CD4-positive, alpha-beta T cell (primary cell): ENCODE measurements at regions not wholly inside any gene's neighbourhood (a gene's known extent, or its start where the extent isn't known, plus 50 kb on each side); places are given as distances from the start of the nearest gene placed in this dataset.

Source experiments
- ATAC-seq: fragments of 200-7000 bp; cut with Tn5 transposase; one replicate; pipeline ENCODE4 v1.10.0; 2022; ENCODE audit warnings: mild to moderate bottlenecking; ENCODE audit not compliant: poor library complexity
- CTCF ChIA-PET: fragments of 350-600 bp; sonication (Branson Sonifier 250); formaldehyde crosslinking; loops from one replicate; lab custom pipeline; 2021; ENCODE audit warnings: antibody characterized with exemption, inconsistent platforms; lab: Charles Lee
- POLR2A ChIA-PET: fragments of 350-600 bp; sonication (Branson Sonifier 250); formaldehyde crosslinking; loops from one replicate; lab custom pipeline; 2021; ENCODE audit warnings: antibody characterized with exemption, inconsistent platforms; lab: Charles Lee
- DNase-seq, 14 experiments: peaks; one replicate each; pipeline ENCODE4 v3.0.0-alpha.2; 2013 to 2020; ENCODE audit warnings: mixed read lengths in 2 of 14
- H3K27ac ChIP-seq, 2 donors: one replicate each; pipeline versions ENCODE4 v1.5.1 to v1.7.0; 2013; ENCODE audit warnings: low read length in 2 of 2, low read depth in 1 of 2, mild to moderate bottlenecking in 1 of 2
- H3K27me3 ChIP-seq, 2 experiments: 1 replicate in 1 of 2; 2 replicates in 1 of 2; pipeline versions ENCODE4 v1.6.1 to v1.7.0; 2013; ENCODE audit warnings: low read length in 2 of 2, control low read depth in 1 of 2, mild to moderate bottlenecking in 1 of 2, moderate library complexity in 1 of 2; ENCODE audit not compliant: insufficient read depth in 2 of 2, control insufficient read depth in 1 of 2
- H3K36me3 ChIP-seq: one replicate; pipeline ENCODE4 v1.6.1; 2013; ENCODE audit warnings: low read length, control low read depth; ENCODE audit not compliant: insufficient read depth
- H3K4me1 ChIP-seq: one replicate; pipeline ENCODE4 v1.6.1; 2013; ENCODE audit warnings: low read length, control low read depth; ENCODE audit not compliant: insufficient read depth
- H3K4me3 ChIP-seq: one replicate; pipeline ENCODE4 v1.5.1; 2013; ENCODE audit warnings: mild to moderate bottlenecking, low read length, moderate library complexity
- H3K9me3 ChIP-seq, 2 experiments: 1 replicate in 1 of 2; 2 replicates in 1 of 2; pipeline versions ENCODE4 v1.6.1 to v1.7.0; 2013; ENCODE audit warnings: low read length in 2 of 2, mild to moderate bottlenecking in 2 of 2, control low read depth in 1 of 2, moderate library complexity in 1 of 2; ENCODE audit not compliant: control insufficient read depth in 1 of 2, insufficient read depth in 1 of 2
- H3K27ac Mint-ChIP-seq: one replicate; pipeline ENCODE4 v1.8.0; 2020; ENCODE audit warnings: mixed read lengths
- H3K27me3 Mint-ChIP-seq: one replicate; pipeline ENCODE4 v1.8.0; 2021; ENCODE audit warnings: mixed read lengths
- H3K36me3 Mint-ChIP-seq: one replicate; pipeline ENCODE4 v1.8.0; 2021; ENCODE audit warnings: low read depth, mixed read lengths
- H3K4me1 Mint-ChIP-seq: one replicate; pipeline ENCODE4 v1.8.0; 2021; ENCODE audit warnings: low read depth, mixed read lengths
- H3K4me3 Mint-ChIP-seq: one replicate; pipeline ENCODE4 v1.8.0; 2020; ENCODE audit warnings: mild to moderate bottlenecking, mixed read lengths
- H3K9me3 Mint-ChIP-seq: one replicate; pipeline ENCODE4 v1.8.0; 2020; ENCODE audit warnings: mixed read lengths
- intact Hi-C, 2 experiments: fragments of 100-400 bp; cut with DNase I in 1 of 2; cut with micrococcal nuclease in 1 of 2; formaldehyde crosslinking; loops; one replicate each; pipeline versions ENCODE4 v1.15.1 to v1.9.0; 2023 to 2025; cut with DNase I, micrococcal nuclease
- TF ChIP-seq, protein P1 (sequence below): fragments of 200-600 bp; IDR thresholded peaks from one replicate; pipeline ENCODE4 v1.8.0; 2022; ENCODE audit warnings: antibody characterized with exemption, mild to moderate bottlenecking

DNA sequence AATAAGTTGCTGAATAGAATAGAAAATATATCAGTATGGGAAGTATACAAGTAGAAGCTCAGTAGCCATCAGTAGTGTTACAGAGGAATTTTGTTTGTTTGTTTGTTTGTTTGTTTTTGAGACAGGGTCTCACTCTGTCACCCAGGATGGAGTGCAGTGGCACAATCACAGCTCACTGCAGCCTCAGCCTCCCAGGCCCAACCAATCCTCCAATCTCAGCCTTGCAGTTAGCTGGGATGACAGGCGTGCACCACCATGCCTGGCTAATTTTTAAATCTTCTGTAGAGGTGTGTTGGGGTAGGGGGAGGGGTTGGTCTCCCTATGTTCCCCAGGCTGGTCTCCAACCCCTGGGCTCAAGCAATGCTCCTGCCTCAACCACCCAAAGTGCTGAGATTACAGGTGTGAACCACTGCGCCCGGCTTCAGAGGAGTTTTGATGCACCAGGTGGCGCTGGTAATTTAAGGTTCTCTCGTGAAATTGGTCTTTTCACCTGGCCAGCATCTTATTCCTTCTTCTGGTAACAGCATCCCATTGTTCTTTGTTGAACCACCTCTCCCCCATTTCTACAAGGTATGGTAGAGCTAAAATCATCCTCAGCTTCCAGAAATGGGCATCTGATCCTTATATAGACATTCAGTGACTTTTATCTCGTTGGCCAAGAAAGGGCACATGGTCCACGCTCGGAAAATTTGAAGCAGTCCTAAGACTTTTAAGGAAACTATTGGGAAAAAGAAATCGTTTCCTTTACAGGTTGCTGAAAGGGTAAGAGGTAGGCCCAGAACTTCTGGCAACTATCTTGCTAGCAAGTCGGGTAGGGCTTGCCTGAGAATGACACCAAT is 157.1 kb downstream of the ARRDC3 start:
- intact Hi-C loops: loop anchor here (1.0 to 10.0 kb wide), 7 partner anchors 86 to 361 kb away; no protein-coding TSS in a partner anchor
- H3K36me3 Mint-ChIP-seq: no peaks in the 10 kb centered on the region
- H3K4me1 ChIP-seq: no peaks in the 10 kb centered on the region
- no peak overlapping the region for H3K4me3 ChIP-seq
- CTCF ChIA-PET: interaction anchor here (0.8 to 3.5 kb wide), 4 partner anchors 41 to 160 kb away, joined by 3 to 74 read pairs (median 3); no protein-coding TSS in a partner anchor
- no peak overlapping the region for H3K27ac ChIP-seq
- no peak overlapping the region for H3K27ac Mint-ChIP-seq
- ATAC-seq (peak; percentile 71), DNase-seq (peak; percentile 32 to 79 (median 56))
- H3K9me3 ChIP-seq: peaks cover 4 to 8% of the 10 kb centered on the region in 2 experiments
- no peaks in the 10 kb centered on the region for H3K27me3 ChIP-seq
- POLR2A ChIA-PET: interaction anchor here (0.6 to 3.8 kb wide), 4 partner anchors 85 to 164 kb away, joined by 3 to 62 read pairs (median 4); partner anchors contain the start of gene ARRDC3
- TF ChIP-seq, protein P1, sequence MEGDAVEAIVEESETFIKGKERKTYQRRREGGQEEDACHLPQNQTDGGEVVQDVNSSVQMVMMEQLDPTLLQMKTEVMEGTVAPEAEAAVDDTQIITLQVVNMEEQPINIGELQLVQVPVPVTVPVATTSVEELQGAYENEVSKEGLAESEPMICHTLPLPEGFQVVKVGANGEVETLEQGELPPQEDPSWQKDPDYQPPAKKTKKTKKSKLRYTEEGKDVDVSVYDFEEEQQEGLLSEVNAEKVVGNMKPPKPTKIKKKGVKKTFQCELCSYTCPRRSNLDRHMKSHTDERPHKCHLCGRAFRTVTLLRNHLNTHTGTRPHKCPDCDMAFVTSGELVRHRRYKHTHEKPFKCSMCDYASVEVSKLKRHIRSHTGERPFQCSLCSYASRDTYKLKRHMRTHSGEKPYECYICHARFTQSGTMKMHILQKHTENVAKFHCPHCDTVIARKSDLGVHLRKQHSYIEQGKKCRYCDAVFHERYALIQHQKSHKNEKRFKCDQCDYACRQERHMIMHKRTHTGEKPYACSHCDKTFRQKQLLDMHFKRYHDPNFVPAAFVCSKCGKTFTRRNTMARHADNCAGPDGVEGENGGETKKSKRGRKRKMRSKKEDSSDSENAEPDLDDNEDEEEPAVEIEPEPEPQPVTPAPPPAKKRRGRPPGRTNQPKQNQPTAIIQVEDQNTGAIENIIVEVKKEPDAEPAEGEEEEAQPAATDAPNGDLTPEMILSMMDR: peak; percentile 76
- no peak overlapping the region for H3K4me3 Mint-ChIP-seq
- no peaks in the 10 kb centered on the region for H3K9me3 Mint-ChIP-seq
- no peaks in the 10 kb centered on the region for H3K36me3 ChIP-seq
- H3K27me3 Mint-ChIP-seq: no peaks in the 10 kb centered on the region
- no peaks in the 10 kb centered on the region for H3K4me1 Mint-ChIP-seq

DNA sequence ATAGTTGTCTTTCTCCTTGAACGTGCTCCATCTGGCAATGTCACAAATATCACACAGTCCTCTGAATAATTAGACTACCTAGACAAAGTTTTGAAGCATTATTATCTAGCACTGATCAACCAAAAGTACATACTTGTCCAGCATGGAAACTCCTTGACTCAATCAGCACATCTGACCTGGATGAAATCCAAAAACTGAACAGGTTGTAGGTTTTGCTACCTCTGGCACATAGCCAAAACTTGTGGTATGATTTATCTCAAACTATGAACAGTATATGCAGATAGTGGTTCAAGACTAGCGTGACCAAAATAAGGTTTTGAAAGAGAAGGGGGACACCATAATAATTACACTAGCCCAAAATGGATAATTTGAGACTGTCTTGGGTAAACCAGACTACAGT is 158.1 kb downstream of the ARRDC3 start:
- no peak overlapping the region for H3K4me3 ChIP-seq
- ATAC-seq: no peak
- Mint-ChIP-seq H3K36me3 (no peaks in the 10 kb centered on the region), H3K27ac (no peak overlapping the region), H3K4me3 (no peak overlapping the region), H3K4me1 (no peaks in the 10 kb centered on the region), H3K9me3 (no peaks in the 10 kb centered on the region), H3K27me3 (no peaks in the 10 kb centered on the region)
- no peaks in the 10 kb centered on the region for H3K4me1 ChIP-seq
- no peak overlapping the region for H3K27ac ChIP-seq
- no peak for DNase-seq
- H3K9me3 ChIP-seq: peaks cover 2 to 8% of the 10 kb centered on the region in 2 experiments
- TF ChIP-seq, protein P1: no peak
- H3K36me3 ChIP-seq: no peaks in the 10 kb centered on the region
- H3K27me3 ChIP-seq: no peaks in the 10 kb centered on the region
- intact Hi-C loops: loop anchor here (5.0 to 10.0 kb wide), 5 partner anchors 87 to 360 kb away; no protein-coding TSS in a partner anchor
- ChIA-PET POLR2A (interaction anchor here (4.0 kb wide), 1 partner anchor 159 kb away, joined by 31 read pairs; the partner anchor contains the start of gene ARRDC3), CTCF (interaction anchor here (8.2 kb wide), 1 partner anchor 161 kb away, joined by 64 read pairs; no protein-coding TSS in a partner anchor)

DNA sequence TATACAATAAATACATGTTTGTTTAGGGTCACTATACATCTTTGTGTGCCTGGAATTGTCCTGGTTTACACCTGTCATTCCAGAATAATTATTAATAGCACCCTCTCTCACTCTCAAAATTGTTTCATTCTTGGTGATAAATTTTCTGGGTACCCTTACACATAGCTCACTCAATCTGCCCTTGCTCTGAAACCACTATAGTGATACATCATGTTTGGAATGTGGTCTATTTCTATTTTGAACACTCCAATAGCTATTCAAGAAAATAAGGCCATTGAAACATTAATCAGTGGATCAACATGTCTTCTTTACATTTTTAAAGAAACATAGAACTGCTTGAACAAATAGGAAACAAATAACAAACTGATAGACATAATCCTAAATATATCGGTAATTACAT is 158.7 kb downstream of the ARRDC3 start:
- no peak overlapping the region for H3K27ac ChIP-seq
- no peak overlapping the region for H3K27ac Mint-ChIP-seq
- peaks cover 0 to 6% of the 10 kb centered on the region in 2 experiments for H3K9me3 ChIP-seq
- H3K4me3 Mint-ChIP-seq: no peak overlapping the region
- CTCF ChIA-PET: interaction anchor here (8.2 kb wide), 1 partner anchor 161 kb away, joined by 64 read pairs; no protein-coding TSS in a partner anchor
- no peak for DNase-seq
- H3K4me1 ChIP-seq: no peaks in the 10 kb centered on the region
- H3K4me1 Mint-ChIP-seq: no peaks in the 10 kb centered on the region
- no peak for ATAC-seq
- no peak overlapping the region for H3K4me3 ChIP-seq
- H3K36me3 Mint-ChIP-seq: no peaks in the 10 kb centered on the region
- H3K27me3 ChIP-seq: no peaks in the 10 kb centered on the region
- H3K27me3 Mint-ChIP-seq: no peaks in the 10 kb centered on the region
- H3K36me3 ChIP-seq: no peaks in the 10 kb centered on the region
- intact Hi-C loops: loop anchor here in 1 of 2 experiments (10.0 kb wide), 1 partner anchor 360 kb away; no protein-coding TSS in a partner anchor
- H3K9me3 Mint-ChIP-seq: no peaks in the 10 kb centered on the region
- TF ChIP-seq, protein P1: no peak
- POLR2A ChIA-PET: interaction anchor here (4.0 kb wide), 1 partner anchor 160 kb away, joined by 31 read pairs; the partner anchor contains the start of gene ARRDC3
